GM21619 (cell line): ENCODE measurements at regions not wholly inside any gene's neighbourhood (a gene's known extent, or its start where the extent isn't known, plus 50 kb on each side); places are given as distances from the start of the nearest gene placed in this dataset.
A peak's percentile ranks its signal among the peaks of the same experiment; 100 is the strongest.

Source experiments
- ATAC-seq: cut with Tn5 transposase; IDR thresholded peaks from one replicate; pipeline ENCODE4 v1.9.1; 2021; ENCODE audit not compliant: unreplicated experiment

- ATAC-seq, result no peak
Observed at GRCh38 chr22:23522623-23523251, 57.4 kb downstream of the IGLL1 start.

GRCh38 chr22:23521441-23522113 lies 58.5 kb downstream of the IGLL1 start:
- ATAC-seq, result peak; percentile 71

GRCh38 chr22:23520863-23521440 lies 59.1 kb downstream of the IGLL1 start:
- ATAC-seq, result no peak

GRCh38 chr22:23519442-23520157 lies 60.5 kb downstream of the IGLL1 start:
- ATAC-seq, result no peak

GRCh38 chr22:23518376-23519187 lies 61.5 kb downstream of the IGLL1 start:
- ATAC-seq, result no peak

GRCh38 chr22:23517804-23518375 lies 62.2 kb downstream of the IGLL1 start:
- ATAC-seq, result no peak

- ATAC-seq, result no peak
Observed at GRCh38 chr22:23516304-23516703, 63.8 kb downstream of the IGLL1 start.

GRCh38 chr22:23514322-23515038 lies 65.6 kb downstream of the IGLL1 start:
- ATAC-seq, result no peak

GRCh38 chr22:23513705-23514104 lies 66.4 kb downstream of the IGLL1 start:
- no peak for ATAC-seq

GRCh38 chr22:23513133-23513532 lies 67.0 kb downstream of the IGLL1 start:
- no peak for ATAC-seq

GRCh38 chr22:23512721-23513120 lies 67.4 kb downstream of the IGLL1 start:
- ATAC-seq, result no peak

- no peak for ATAC-seq
Observed at GRCh38 chr22:23512348-23512705, 67.8 kb downstream of the IGLL1 start.

- no peak for ATAC-seq
Observed at GRCh38 chr22:23511627-23512347, 68.3 kb downstream of the IGLL1 start.

GRCh38 chr22:23509571-23510302 lies 70.4 kb downstream of the IGLL1 start:
- ATAC-seq, result no peak

GRCh38 chr22:23504516-23504915 lies 75.6 kb downstream of the IGLL1 start:
- no peak for ATAC-seq

GRCh38 chr22:23503736-23504440 lies 76.2 kb downstream of the IGLL1 start:
- no peak for ATAC-seq

GRCh38 chr22:23503142-23503541 lies 76.9 kb downstream of the IGLL1 start:
- ATAC-seq, result no peak

GRCh38 chr22:23501708-23502107 lies 78.4 kb downstream of the IGLL1 start:
- no peak for ATAC-seq
